Body of pancreas (tissue), 4 donors: ENCODE measurements at regions not wholly inside any gene's neighbourhood (a gene's known extent, or its start where the extent isn't known, plus 50 kb on each side); places are given as distances from the start of the nearest gene placed in this dataset.

ENCODE experiments used
- CTCF ChIP-seq, 7 experiments: fragments of 450-650 bp in 4 of 7; fragments of 200-600 bp in 3 of 7; sonication (generic) in 3 of 7; IDR thresholded peaks; one replicate each; pipeline ENCODE4 v1.5.1; 2016 to 2019; ENCODE audit warnings: antibody characterized with exemption in 7 of 7
- POLR2A ChIP-seq, 3 donors: fragments of 450-650 bp; IDR thresholded peaks; one replicate each; pipeline ENCODE4 v1.6.1; 2016; ENCODE audit warnings: antibody characterized with exemption in 3 of 3, mild to moderate bottlenecking in 2 of 3

- TF ChIP-seq CTCF (IDR thresholded peaks at IDR 0.05): no peak
- no peak for TF ChIP-seq POLR2A (IDR thresholded peaks at IDR 0.05)
These were observed 443.0 kb upstream of the SLC39A10 start for GRCh38 chr2:195214072-195214471.
